ENCODE measurements at regions not wholly inside any gene's neighbourhood (a gene's known extent, or its start where the extent isn't known, plus 50 kb on each side); places are given as distances from the start of the nearest gene placed in this dataset.

DNA sequence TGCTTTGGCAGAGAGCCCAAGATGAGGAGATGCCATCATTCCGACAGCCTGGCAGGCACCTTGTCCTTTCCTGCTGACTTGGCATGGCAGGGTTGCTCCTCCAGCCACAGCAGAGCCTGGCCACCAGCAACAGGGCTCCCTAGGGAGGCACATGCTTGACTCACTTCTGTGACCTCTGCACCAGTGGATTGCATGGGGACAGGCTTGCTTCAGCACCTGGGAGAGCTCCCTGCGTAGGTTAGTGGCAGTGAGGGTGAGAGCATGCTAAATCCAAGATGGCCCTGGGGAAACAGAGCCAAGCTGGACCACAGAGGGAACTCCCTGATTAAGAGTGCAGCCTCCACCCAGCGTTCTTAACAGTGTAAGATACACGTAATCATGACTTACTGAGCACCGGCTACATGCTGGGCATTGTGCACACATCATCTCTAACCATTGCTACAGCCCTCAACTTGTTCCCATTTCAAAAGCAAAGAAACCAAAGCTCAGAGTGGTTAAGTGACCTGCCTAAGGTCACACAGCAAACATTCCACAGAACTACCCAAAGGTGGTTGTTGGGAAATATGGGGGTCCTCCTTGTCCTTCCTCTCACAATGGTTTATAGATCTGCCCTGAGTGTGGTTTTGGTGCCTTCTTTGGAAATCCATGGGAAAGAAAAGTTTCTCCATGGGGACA is 116.6 kb upstream of the UQCRFS1 start:
- Histone ChIP-seq H3K9ac (ENCODE audit: low read length) (no peak overlapping the region), H3K27ac (ENCODE audit: low read length) (no peak overlapping the region), H3K9me2 (ENCODE audit: insufficient read depth, low read length) (no peaks in the 10 kb centered on the region), H3K9me3 (ENCODE audit: low read length) (no peaks in the 10 kb centered on the region), H2AFZ (ENCODE audit: low read depth, low read length) (no peak overlapping the region), H3K27me3 (ENCODE audit: insufficient read depth, low read depth, low read length) (no peaks in the 10 kb centered on the region), H3K4me2 (ENCODE audit: low read length) (no peak overlapping the region), H3K4me3 (ENCODE audit: low read length) (no peak overlapping the region), H4K20me1 (ENCODE audit: insufficient read depth) (no peaks in the 10 kb centered on the region), H3F3A (ENCODE audit: insufficient read depth, low read length, poor library complexity, severe bottlenecking) (no peaks in the 10 kb centered on the region), H3K36me3 (ENCODE audit: insufficient read depth, low read length) (no peaks in the 10 kb centered on the region), H3K79me2 (replicated peaks; ENCODE audit: insufficient read depth, low read length) (no peaks in the 10 kb centered on the region)
- TF ChIP-seq CTCF (IDR thresholded peaks at IDR 0.05; ENCODE audit: poor library complexity, severe bottlenecking) = no peak
- no peak for TF ChIP-seq RAD21 (conservative IDR thresholded peaks at IDR 0.05)
- no peak for TF ChIP-seq POLR2AphosphoS5 (IDR thresholded peaks at IDR 0.05)
- TF ChIP-seq MXI1 (conservative IDR thresholded peaks at IDR 0.05; ENCODE audit: poor library complexity, severe bottlenecking) = no peak
- no peak for TF ChIP-seq EP300 (conservative IDR thresholded peaks at IDR 0.05; ENCODE audit: poor library complexity, severe bottlenecking)
- TF ChIP-seq SMC3 (conservative IDR thresholded peaks at IDR 0.05; ENCODE audit: poor library complexity) = no peak
- TF ChIP-seq, protein P1, sequence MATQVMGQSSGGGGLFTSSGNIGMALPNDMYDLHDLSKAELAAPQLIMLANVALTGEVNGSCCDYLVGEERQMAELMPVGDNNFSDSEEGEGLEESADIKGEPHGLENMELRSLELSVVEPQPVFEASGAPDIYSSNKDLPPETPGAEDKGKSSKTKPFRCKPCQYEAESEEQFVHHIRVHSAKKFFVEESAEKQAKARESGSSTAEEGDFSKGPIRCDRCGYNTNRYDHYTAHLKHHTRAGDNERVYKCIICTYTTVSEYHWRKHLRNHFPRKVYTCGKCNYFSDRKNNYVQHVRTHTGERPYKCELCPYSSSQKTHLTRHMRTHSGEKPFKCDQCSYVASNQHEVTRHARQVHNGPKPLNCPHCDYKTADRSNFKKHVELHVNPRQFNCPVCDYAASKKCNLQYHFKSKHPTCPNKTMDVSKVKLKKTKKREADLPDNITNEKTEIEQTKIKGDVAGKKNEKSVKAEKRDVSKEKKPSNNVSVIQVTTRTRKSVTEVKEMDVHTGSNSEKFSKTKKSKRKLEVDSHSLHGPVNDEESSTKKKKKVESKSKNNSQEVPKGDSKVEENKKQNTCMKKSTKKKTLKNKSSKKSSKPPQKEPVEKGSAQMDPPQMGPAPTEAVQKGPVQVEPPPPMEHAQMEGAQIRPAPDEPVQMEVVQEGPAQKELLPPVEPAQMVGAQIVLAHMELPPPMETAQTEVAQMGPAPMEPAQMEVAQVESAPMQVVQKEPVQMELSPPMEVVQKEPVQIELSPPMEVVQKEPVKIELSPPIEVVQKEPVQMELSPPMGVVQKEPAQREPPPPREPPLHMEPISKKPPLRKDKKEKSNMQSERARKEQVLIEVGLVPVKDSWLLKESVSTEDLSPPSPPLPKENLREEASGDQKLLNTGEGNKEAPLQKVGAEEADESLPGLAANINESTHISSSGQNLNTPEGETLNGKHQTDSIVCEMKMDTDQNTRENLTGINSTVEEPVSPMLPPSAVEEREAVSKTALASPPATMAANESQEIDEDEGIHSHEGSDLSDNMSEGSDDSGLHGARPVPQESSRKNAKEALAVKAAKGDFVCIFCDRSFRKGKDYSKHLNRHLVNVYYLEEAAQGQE (IDR thresholded peaks at IDR 0.05; ENCODE audit: borderline replicate concordance) = no peak
- TF ChIP-seq EZH2 (IDR thresholded peaks at IDR 0.05; ENCODE audit: borderline replicate concordance, insufficient read depth, low read length, poor library complexity, severe bottlenecking) = no peak
- no peak for TF ChIP-seq TAF1 (IDR thresholded peaks at IDR 0.05; ENCODE audit: low read depth)

- H3K9ac ChIP-seq (ENCODE audit: low read length) = no peak overlapping the region
- H3K9me3 ChIP-seq (ENCODE audit: low read length) = no peaks in the 10 kb centered on the region
- no peaks in the 10 kb centered on the region for H3K79me2 ChIP-seq (replicated peaks; ENCODE audit: insufficient read depth, low read length)
- H4K20me1 ChIP-seq (ENCODE audit: insufficient read depth) = no peaks in the 10 kb centered on the region
- H3K4me3 ChIP-seq (ENCODE audit: low read length) = no peak overlapping the region
- H3K27me3 ChIP-seq (ENCODE audit: insufficient read depth, low read depth, low read length) = no peaks in the 10 kb centered on the region
- no peaks in the 10 kb centered on the region for H3K36me3 ChIP-seq (ENCODE audit: insufficient read depth, low read length)
- no peak overlapping the region for H3K27ac ChIP-seq (ENCODE audit: low read length)
- H3K4me2 ChIP-seq (ENCODE audit: low read length) = no peak overlapping the region
- H2AFZ ChIP-seq (ENCODE audit: low read depth, low read length) = no peak overlapping the region
- TF ChIP-seq, protein P1 (IDR thresholded peaks at IDR 0.05; ENCODE audit: borderline replicate concordance) = no peak
- no peak for TF ChIP-seq SMC3 (conservative IDR thresholded peaks at IDR 0.05; ENCODE audit: poor library complexity)
- no peak for TF ChIP-seq RAD21 (conservative IDR thresholded peaks at IDR 0.05)
- no peaks in the 10 kb centered on the region for H3K9me2 ChIP-seq (ENCODE audit: insufficient read depth, low read length)
- no peaks in the 10 kb centered on the region for H3F3A ChIP-seq (ENCODE audit: insufficient read depth, low read length, poor library complexity, severe bottlenecking)
These were observed 123.5 kb upstream of the UQCRFS1 start for GRCh38 chr19:29336425-29336824.

Measured in neural cell (in vitro differentiated cells).